ENCODE measurements at regions not wholly inside any gene's neighbourhood (a gene's known extent, or its start where the extent isn't known, plus 50 kb on each side); places are given as distances from the start of the nearest gene placed in this dataset.

DNA sequence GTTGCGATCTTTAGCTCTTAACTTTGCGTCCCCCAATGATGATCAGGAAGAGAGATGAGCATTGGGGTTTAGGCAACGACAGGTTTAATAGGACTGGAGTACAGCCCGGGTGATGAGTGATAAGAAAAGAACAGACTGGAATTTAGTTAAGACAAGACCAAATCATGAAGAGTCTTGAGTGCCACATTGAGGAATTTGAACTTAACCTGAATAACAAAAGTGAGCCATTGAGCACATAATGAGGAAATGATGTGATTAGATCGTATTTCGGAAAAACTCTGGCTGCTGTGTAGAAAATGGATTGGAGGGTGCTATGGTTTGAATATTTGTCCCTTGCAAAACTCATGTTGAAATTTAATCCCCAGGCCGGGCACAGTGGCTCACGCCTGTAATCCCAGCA lies 83.2 kb upstream of the MELK start:
- no peak for TF ChIP-seq CTCF (IDR thresholded peaks at IDR 0.05; ENCODE audit: unreplicated experiment)
- no peaks in the 10 kb centered on the region for H3K9me3 Mint-ChIP-seq (ENCODE audit: low read depth, unreplicated experiment)
- H3K27ac Mint-ChIP-seq (ENCODE audit: unreplicated experiment), result no peak overlapping the region
- H3K4me1 Mint-ChIP-seq (ENCODE audit: low read depth, unreplicated experiment), result peaks cover 13% of the 10 kb centered on the region
- no peak for DNase-seq
- H3K27me3 Mint-ChIP-seq (ENCODE audit: unreplicated experiment), result peaks cover 4% of the 10 kb centered on the region
- peaks cover 12% of the 10 kb centered on the region for H3K36me3 Mint-ChIP-seq (ENCODE audit: insufficient read depth, unreplicated experiment)
- intact Hi-C loops (cut with micrococcal nuclease; ENCODE audit: unreplicated experiment), result no loop called here
- CTCF ChIA-PET, result no interaction called here
- BruUV-seq (replicated peaks), result no TSS peak
- H3K4me3 Mint-ChIP-seq (ENCODE audit: low read depth, unreplicated experiment), result no peak overlapping the region

DNA sequence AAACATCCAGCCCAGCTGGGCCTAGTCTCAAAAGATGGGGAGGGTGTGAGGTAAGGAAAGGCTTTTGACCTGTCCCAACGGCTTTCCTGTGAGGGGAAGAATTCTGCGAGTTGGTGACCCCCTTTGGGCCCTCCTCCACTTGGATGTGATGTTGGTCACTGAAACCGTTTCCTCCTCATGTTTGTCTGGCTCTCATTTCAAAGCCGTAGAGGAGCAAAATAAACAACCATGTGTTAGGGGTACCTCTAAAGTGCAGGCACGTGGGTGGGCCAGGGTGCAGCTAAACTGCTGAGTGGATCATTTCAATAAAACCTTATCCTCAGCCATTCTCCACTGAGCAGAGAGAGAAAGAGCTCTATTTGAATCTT lies 84.3 kb upstream of the MELK start:
- peak overlapping the region; percentile 54 for H3K4me3 Mint-ChIP-seq (ENCODE audit: low read depth, unreplicated experiment)
- no peaks in the 10 kb centered on the region for H3K27me3 Mint-ChIP-seq (ENCODE audit: unreplicated experiment)
- H3K36me3 Mint-ChIP-seq (ENCODE audit: insufficient read depth, unreplicated experiment), result peaks cover 12% of the 10 kb centered on the region
- CTCF ChIA-PET, result no interaction called here
- TF ChIP-seq CTCF (IDR thresholded peaks at IDR 0.05; ENCODE audit: unreplicated experiment), result no peak
- no peaks in the 10 kb centered on the region for H3K9me3 Mint-ChIP-seq (ENCODE audit: low read depth, unreplicated experiment)
- H3K27ac Mint-ChIP-seq (ENCODE audit: unreplicated experiment), result no peak overlapping the region
- no TSS peak for BruUV-seq (replicated peaks)
- DNase-seq, result no peak
- H3K4me1 Mint-ChIP-seq (ENCODE audit: low read depth, unreplicated experiment), result peaks cover 13% of the 10 kb centered on the region
- intact Hi-C loops (cut with micrococcal nuclease; ENCODE audit: unreplicated experiment), result no loop called here

GRCh38 chr9:36487482-36488388 lies 85.0 kb upstream of the MELK start:
- DNase-seq, result peak; percentile 74
- intact Hi-C loops (cut with micrococcal nuclease; ENCODE audit: unreplicated experiment), result no loop called here
- Mint-ChIP-seq H3K27me3 (ENCODE audit: unreplicated experiment) (no peaks in the 10 kb centered on the region), H3K4me1 (ENCODE audit: low read depth, unreplicated experiment) (peaks cover 13% of the 10 kb centered on the region), H3K9me3 (ENCODE audit: low read depth, unreplicated experiment) (no peaks in the 10 kb centered on the region), H3K36me3 (ENCODE audit: insufficient read depth, unreplicated experiment) (peaks cover 12% of the 10 kb centered on the region), H3K4me3 (ENCODE audit: low read depth, unreplicated experiment) (peak overlapping the region; percentile 54), H3K27ac (ENCODE audit: unreplicated experiment) (no peak overlapping the region)
- no peak for TF ChIP-seq CTCF (IDR thresholded peaks at IDR 0.05; ENCODE audit: unreplicated experiment)
- CTCF ChIA-PET, result no interaction called here
- BruUV-seq (replicated peaks), result no TSS peak

- CTCF ChIA-PET, result no interaction called here
- Mint-ChIP-seq H3K9me3 (ENCODE audit: low read depth, unreplicated experiment) (no peaks in the 10 kb centered on the region), H3K36me3 (ENCODE audit: insufficient read depth, unreplicated experiment) (peaks cover 12% of the 10 kb centered on the region), H3K27me3 (ENCODE audit: unreplicated experiment) (no peaks in the 10 kb centered on the region), H3K4me3 (ENCODE audit: low read depth, unreplicated experiment) (peak overlapping the region; percentile 69), H3K27ac (ENCODE audit: unreplicated experiment) (no peak overlapping the region), H3K4me1 (ENCODE audit: low read depth, unreplicated experiment) (peaks cover 13% of the 10 kb centered on the region)
- no peak for TF ChIP-seq CTCF (IDR thresholded peaks at IDR 0.05; ENCODE audit: unreplicated experiment)
- intact Hi-C loops (cut with micrococcal nuclease; ENCODE audit: unreplicated experiment), result no loop called here
- DNase-seq, result peak; percentile 4
- no TSS peak for BruUV-seq (replicated peaks)
These were observed 85.7 kb upstream of the MELK start for GRCh38 chr9:36486933-36487481.

All from Calu3 (cell line).